ENCODE measurements at regions not wholly inside any gene's neighbourhood (a gene's known extent, or its start where the extent isn't known, plus 50 kb on each side); places are given as distances from the start of the nearest gene placed in this dataset.
"Not testable (repeated sequence)": the region's sequence is repeated elsewhere in the genome, so short reads cannot be mapped to it uniquely, and the experiment has no call there.

DNA sequence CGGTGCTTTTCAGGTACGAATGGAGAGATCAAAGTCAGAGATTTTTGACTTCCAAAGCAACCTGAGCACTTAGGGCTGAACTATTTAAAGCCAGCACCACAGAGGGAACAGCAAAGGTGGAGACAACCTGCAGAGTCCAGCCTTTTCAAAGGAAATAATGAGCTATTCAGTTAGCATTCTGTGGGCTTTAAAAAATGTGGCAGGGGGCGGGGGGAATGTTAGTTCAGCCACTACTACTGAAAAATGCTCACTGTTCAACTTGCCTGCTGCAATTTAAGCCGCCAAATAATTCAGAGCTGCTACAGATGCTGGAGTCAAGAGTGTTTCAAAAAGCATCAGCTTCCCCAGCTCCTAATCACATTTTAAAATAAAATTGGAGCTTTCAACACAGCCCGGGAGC is 473.3 kb upstream of the PLXNA2 start:
- DNase-seq (ENCODE audit: low read depth) = no peak

DNA sequence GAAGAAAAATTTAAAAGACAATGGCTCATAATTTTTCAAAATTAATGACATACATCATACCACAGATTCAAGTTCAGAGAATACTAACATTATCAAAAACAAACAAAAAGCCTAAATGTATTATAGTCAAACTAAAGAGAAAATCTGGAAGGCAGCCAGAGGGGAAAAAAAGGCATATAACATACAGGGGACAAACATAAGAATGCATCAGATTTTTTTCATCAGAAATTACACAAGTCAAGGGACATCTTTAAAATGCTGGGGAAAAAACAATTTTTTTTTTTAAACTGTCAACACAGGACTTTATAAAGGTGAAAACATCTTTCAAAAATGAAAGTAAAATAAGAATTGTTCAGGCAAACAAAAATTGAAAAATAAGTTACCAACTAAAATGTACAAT is 478.4 kb upstream of the PLXNA2 start:
- DNase-seq (ENCODE audit: low read depth) = no peak

DNA sequence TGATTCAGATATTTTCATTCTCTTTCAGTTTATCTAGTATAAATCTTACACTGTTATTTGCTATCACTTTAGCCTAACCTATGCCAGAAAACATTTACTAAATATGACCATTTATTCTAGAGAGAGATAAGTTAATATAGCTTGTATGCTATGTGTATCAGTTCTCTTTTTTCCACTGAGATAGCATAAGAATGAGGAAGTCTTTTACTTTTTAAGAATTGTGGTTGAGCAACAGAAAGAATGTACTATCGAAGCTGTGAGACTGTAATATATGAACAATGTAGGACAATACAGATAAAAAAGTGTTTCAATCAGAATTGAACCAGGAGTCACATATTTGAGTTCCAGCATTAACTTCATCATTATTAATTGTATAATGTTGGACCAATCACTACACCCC is 479.9 kb upstream of the PLXNA2 start:
- no peak for DNase-seq (ENCODE audit: low read depth)

DNA sequence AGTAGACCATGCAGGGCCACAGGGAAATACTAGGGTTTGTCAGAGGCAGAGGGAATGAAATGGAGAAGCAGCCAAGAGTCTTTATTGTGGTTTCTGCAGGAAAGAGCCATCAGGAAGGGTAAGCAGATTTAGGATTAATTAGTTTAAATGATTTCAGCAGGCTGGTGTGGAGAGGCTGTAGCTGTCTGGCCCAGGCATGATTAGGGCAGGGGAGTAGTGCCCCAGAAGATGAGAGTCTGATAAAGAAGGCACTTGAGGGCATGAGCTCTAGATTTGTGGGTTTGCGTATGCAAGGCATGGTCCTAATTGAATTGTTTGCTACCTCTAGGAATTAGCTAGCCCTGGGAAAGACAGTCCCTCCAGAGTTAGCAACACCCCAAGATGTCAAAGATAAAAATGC is 484.6 kb upstream of the PLXNA2 start:
- no peak for DNase-seq (ENCODE audit: low read depth)

DNA sequence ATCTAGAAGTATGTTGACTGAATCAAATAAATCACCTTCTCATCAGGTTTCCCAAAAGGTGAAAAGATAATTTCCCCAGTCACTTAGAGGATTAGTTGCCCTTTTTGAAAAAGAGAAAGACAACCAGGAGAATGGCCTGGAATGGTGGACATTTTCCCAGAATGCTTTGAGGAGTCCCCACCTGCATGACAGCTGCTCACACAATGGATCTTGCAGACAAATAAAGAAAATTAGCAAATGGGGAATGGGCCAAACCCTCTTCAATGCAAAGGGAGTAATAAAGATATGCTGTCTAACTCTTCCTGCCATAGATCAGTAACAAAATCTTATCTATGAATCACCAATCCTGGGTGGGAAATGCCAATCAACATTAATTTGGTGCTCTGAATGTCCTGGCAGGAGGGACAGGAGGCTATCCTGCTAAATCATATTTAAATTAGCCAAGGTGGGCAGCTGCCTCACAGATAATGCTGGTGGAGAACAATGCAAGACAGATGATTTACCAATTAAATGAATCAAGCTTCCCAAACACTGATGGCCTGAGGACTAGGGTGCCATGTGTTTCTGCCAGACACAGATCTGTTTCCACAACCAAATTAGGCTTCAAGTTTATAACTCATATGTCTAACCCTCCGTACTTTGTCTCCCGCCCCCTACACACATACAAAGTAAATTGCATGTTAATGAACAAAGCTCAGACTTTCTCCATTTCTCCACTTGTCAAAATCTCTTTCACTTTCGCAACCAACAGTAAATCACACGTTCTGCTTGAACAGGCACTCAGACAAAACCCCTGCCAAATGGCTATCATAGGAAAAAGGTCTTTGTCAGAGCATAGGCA is 488.0 kb upstream of the PLXNA2 start:
- no peak for DNase-seq (ENCODE audit: low read depth)

DNA sequence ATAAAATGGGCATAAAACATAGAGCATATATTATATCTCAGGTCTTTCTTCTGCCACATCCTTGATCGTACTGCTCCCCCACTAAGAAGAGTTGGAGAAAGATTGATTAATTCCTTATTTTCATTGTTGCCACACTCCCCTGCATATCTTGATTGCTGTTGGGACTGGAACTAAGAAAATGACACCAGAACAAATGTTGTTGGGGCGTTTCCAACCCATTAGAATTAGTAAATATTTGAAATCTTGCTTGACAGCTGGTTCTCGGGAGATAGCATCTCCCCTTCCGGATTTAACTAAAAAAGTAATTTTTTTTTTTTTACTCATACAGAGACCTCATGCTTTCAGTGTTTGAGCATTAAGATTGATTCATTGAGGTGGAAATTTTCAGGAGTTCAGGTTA is 493.0 kb upstream of the PLXNA2 start:
- DNase-seq (ENCODE audit: low read depth) = no peak

DNA sequence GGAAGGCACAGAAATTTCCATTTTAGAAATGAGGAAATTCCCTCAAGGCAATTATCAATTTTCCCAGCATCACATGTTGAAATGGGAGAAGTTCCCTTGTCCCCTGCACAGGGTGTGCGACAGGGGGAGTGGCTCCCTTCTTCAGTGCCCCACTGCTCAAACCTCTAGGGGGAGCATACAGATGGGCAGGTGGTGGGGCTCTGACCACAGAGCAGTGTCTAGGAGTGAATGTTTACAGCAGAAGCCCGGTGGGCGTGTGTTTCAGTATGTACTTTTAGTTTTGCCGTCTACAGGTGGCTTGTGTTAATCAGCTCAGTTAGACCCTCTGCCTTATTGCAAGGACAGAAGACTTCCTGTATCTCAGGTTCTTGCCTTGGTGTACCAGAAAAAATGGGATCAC is 493.7 kb upstream of the PLXNA2 start:
- no peak for DNase-seq (ENCODE audit: low read depth)

DNA sequence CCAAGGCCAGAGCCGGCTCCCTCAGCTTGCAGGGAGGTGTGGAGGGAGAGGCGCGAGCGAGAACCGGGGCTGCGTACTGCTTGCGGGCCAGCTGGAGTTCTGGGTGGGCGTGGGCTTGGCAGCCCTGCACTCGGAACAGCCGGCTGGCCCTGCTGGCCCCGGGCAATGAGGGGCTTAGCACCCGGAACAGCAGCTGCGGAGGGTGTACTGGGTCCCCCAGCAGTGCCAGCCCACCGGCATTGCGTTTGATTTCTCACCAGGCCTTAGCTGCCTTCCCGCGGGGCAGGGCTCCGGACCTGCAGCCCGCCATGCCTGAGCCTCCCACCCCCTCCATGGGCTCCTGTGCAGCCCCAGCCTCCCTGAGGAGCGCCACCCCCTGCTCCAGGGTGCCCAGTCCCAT is 495.5 kb upstream of the PLXNA2 start:
- DNase-seq (ENCODE audit: low read depth) = not testable (repeated sequence)

DNA sequence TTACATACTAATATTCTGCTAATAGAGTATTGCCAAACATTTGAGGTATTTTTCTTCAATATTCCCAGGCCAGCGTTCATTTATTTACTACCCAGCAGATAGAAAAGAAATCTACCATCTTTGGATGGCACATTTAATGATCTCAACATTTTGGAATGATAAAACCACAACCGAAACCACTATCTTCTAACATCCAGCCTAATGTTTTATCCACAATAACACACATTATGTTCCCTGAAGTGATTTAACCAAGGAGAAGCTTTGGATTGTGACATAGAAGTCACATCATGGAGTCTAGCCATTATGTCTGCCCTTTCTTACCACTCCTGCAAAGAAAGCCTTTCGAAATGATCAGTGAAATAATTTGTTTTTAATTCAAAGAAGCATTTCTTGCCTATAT is 497.1 kb upstream of the PLXNA2 start:
- DNase-seq (ENCODE audit: low read depth) = no peak

DNA sequence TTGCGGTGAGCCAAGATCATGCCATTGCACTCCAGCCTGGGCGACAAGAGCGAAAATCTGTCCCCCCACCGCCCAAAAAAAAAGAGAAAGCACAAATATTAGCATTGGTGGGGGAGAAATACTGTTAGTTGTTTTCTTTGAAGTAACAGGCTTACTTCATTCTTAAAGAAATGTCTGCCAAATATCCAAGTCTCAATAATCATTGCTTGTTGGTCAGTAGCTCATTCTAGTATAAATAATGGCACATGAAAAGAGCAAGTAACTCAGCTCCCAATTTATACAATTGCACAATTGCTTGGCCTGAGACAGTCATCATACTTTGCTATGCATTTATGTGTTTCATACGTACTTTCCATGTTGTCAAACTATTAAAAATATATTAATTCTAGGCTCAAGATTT is 499.2 kb upstream of the PLXNA2 start:
- DNase-seq (ENCODE audit: low read depth) = no peak

DNA sequence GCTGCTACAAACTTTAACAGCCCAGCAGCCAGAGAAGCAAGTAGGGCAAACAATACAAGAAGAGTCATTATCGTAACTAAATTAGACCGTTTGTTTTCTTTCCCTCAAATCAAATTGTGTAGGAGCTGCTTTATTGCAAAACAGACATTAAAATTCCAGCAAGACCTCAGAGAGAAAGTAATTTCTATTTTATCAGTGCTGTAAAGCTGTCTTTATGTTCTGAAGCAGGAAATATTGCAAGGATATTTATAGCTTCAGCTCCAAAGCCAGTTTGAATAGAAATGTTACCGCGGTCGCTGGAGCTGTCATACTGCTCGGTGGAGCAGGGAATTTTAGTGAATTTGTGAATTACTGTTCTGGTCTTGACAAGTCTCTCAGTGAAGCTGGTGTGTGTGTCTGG is 503.8 kb upstream of the PLXNA2 start:
- DNase-seq (ENCODE audit: low read depth) = no peak

DNA sequence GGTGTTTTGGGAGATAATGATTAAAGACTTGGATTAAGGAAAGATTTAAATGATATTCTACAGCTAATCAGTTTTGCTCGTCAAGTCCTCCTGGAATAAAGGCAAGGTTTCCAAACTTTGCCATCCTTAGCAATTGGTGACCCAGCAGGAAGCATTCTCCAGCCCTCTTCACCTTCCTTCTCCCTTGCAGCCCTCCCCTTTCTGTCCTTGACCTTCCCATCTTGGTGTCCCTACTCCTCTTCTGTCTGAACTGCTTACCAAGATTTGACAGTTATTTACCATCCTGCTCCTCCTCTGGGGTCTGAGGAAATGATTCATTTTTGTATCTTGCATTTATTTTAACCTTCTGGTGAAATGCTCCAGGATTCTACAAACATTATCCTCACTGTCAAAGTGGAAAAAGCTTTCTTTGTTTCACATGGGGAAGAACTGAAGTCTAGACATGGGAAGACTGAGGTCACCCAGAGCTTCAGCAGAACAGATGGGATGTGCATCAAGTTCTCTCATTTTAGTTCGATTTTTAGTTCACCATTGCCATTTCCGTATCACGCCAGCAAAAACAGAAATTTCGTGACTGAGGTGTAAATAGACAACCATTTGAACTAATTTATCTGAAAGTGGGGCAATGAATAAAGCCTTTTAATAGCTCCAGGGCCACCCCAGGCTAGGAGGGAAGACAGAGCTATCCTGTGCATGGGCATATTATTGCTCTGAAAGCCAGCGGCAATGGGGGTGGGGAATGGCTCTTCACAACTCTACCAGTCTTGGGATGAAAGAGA is 504.4 kb upstream of the PLXNA2 start:
- DNase-seq (ENCODE audit: low read depth) = no peak

DNA sequence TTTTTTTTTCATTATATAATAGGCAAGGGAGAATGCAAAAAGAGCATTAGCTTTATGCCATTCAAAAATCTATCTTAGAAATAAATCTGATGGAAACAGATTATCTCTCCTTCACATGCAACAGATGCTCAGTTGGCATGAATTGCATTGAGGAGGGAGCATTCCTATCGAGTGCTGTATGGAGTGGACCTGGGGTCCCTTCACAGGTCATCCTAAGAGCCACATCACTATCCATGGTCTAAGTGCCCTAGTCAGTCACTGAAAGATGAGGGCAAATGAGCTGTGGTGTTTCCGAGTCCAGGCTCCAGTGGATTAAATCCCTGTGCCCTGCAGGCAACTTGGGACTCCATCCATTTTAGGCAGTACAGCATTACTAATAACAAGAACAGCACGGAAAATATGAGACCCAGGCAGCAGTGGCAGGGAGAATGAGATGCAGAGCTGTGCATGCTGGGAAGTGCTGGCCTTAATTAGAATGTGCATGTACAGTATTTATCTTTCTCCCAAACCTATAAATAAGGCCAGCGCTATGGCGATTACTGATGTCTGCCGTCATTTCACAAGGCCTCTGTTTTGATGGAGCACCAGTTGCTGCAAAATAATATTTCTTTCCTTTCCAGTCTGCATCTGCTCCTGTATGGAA is 512.3 kb upstream of the PLXNA2 start:
- no peak for DNase-seq (ENCODE audit: low read depth)

DNA sequence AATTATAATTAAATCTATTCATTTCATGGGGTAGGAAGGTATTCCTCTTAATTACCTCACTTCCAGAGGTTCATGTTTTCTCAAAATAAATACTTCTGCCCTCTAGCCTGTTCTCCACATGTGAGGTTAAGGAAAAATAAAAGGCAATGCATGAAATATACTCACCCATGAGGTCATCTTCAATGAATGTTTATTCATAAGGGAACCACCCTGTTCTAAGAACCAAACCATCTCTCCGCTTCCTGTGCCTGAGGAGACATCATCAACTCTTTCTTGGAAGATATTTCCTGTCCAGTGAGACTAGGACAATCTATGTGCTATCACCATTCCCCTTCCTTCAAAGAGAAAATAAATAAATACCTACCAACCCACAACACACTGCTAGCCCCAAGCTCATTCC is 513.7 kb upstream of the PLXNA2 start:
- DNase-seq (ENCODE audit: low read depth) = no peak

DNA sequence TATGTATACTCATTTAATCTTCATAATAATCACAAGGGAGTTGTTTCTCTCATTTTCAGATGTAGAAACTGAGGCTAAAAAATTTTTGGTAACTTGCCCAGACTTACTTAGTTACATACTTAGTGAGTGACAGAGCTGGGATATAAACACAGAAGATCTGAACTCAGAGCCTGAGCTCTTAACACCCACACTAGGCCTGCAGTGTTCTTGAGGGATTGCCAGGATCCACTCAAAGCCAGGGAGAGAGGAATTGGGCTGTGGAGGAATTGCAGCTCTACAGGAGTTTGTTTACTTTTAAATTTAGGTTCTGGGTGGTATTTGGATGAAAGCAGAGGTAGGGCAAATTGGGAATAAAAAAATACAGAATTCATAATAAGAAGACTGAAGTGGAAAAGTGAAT is 515.1 kb upstream of the PLXNA2 start:
- DNase-seq (ENCODE audit: low read depth) = no peak

DNA sequence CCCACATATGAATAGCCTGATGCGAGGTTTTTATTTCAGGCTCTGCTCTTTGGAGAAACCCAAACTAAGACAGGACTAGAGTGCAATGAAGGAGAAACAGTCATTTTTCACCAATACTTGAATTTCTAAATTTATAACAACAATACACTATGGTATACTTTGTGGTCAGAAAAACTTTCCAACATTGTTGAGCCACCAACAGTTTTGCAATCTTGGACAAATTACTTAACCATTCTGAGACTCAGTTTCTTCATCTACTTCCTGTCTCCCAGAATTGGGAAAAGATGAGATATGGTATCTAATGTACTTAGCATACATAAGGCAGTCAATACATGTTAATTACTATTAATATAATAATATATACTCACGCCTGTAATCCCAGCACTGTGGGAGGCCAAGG is 519.8 kb upstream of the PLXNA2 start:
- DNase-seq (ENCODE audit: low read depth) = no peak

DNA sequence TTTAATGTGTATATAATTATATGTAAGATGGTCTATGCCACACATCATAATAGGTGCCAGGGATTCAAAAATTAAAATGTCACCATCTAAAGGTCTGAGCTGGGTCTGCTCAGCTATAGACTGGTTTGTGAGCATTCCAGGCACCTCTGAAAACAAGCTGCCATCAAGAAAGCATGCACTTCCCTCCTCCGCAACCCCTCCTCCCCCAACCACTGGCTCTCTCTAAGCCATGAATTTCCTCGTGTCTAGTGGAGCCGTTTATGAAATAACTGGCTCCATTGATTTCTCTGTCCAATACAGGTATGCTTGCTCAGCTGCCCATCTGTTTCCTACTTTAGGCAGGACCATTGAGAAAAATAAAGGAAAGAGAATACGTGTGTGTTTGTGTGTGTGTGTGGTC is 522.6 kb upstream of the PLXNA2 start:
- no peak for DNase-seq (ENCODE audit: low read depth)

DNA sequence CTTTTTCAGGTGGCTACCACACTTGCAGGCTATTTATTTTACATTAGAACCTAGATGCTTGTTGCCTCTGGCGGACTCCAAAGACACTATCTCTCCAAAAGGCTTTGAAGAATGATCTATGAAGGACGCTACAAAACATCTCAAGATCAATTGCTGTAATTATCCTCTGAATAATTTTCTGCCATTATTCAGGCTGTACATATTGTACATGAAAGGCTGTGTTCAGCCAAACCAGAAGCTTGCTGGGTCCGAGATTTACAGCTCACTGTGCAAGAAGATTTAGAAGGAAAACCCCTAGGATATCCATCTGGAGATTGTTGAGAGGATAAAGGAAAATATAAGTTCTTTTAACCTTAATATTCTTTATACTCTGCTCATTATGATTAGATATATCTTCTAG is 523.6 kb upstream of the PLXNA2 start:
- DNase-seq (ENCODE audit: low read depth) = no peak

DNA sequence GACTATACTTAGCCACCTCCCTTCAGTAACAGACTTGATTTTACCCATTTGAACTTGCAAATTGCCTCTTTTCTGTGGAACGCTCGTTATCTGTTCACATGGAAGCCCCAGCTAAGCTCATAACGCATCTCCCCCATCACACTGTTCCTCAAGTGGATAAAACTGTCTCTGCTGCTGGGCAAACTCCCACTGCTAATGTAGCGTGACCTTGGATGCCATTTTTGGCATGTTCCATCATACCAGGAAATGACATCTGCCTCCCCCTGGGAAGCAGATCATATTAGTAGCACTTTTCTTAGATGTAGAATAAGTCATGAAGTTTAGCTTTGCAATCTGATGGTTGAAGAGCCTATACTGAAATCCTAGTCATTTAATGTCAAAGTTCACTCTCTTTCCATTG is 528.7 kb upstream of the PLXNA2 start:
- DNase-seq (ENCODE audit: low read depth) = no peak

DNA sequence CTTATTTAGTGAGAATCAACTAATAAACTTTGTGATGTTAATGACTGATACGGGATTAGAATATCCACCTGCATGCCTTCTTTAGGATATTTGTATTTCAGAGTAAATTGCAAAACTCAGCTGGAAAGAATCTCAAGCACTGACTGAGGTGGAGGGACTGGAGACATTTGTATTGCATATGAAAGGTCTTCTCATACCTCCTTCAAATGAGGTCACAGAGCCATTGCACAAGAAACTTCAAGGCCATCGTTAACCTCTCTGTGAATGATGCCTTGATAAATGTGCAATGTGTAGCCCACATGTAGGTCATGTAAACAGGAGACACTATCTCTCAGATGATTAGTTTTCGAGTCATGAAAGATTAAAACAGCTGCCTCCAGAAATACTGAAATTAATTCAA is 531.7 kb upstream of the PLXNA2 start:
- no peak for DNase-seq (ENCODE audit: low read depth)

DNA sequence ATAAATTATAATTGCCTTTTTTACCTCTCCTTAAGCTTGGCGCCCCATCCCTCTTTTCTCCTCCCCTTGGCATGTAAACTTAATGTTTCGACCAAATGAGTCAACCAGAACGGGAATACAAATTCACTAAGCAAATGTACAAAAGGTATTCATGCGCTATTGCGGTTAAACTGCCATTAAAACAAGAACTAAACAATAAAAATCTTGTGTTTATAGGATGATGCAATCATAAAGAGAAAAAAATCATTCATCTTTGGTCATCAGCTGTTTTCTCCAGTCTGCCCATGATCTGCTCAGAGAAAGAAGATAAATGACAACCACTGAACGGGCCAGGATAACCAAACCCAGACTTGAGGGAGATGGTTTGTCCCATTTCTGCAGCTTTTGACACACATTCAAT is 534.2 kb upstream of the PLXNA2 start:
- DNase-seq (ENCODE audit: low read depth) = no peak

DNA sequence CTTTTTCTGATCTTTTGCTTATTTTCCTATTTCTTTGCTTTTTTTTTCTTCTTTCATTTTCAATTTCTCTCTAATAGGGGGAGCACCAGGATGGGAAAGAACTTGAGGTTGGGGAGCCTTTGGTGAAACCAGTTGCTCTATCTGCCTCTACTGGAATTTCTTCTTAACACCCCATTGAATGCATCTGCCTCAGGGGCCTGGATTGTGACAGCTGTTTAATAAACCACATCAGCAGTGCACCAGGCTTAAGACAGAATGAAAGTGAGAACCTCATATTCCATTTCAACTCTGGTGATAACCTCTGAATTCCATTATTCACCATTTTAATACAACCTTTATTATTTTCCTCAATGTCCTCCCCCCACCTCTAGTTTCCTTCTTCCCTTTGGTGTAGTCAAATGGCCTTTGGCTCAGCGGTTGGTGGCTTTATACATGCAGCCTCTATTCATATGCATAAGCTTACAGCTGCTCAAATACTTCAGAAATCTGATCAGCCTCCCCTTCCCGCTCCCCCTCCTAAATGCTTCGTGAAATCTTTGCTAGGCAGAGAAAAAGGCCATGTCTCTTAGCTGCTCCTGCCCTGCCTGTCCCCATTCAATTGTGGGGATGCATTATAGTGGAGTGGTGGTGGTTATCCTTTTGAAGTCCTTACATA is 537.3 kb upstream of the PLXNA2 start:
- no peak for DNase-seq (ENCODE audit: low read depth)

DNA sequence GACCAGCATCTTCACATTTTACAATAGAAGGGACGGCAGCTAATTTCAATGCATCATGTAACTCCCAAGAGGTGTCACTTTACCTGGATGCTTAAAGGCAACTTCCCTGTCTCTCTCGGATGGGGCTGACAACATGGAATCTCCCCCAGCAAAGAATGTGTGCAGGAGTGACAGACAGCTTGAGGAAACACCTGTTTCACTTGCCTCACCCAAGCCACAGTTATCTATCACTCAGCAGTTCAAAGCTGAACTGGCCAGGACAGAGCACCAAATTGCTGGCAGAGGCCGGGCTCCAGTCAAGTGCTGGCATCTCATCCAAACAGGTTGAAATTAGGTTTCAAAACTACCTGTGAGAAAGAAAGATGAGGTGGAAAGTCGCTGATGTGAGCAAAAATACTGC is 538.0 kb upstream of the PLXNA2 start:
- DNase-seq (ENCODE audit: low read depth) = no peak
